HG03045 (cell line): ENCODE measurements at regions not wholly inside any gene's neighbourhood (a gene's known extent, or its start where the extent isn't known, plus 50 kb on each side); places are given as distances from the start of the nearest gene placed in this dataset.

ENCODE experiments used
- ATAC-seq: cut with Tn5 transposase; IDR thresholded peaks from one replicate; pipeline ENCODE4 v1.9.1; 2021; ENCODE audit warnings: mild to moderate bottlenecking, moderate library complexity; ENCODE audit not compliant: unreplicated experiment

- ATAC-seq: no peak
Measured at GRCh38 chr5:7000310-7000709, 287.1 kb downstream of the TENT4A start.

- ATAC-seq: no peak
Measured at GRCh38 chr5:7010591-7010990, 297.4 kb downstream of the TENT4A start.

DNA sequence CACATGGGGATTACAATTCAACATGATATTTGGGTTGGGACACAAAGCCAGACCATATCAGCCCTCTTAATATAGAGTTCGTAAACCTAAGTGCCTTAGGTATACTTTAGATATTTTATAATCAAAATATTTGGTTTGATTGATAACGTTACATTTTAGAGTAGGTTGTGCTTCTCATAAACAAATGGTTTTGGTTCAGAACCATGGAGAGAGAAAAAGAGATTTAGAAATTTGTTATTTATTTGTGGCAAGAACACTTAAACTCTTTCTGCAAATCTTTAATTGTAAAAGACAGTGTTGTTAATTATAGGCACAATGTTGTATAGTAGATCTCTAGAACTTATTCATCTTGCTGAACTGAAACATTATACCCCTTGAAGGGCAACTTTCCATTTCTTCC, 298.8 kb downstream of the TENT4A start:
- ATAC-seq: no peak

- ATAC-seq: no peak
Measured at GRCh38 chr5:7014611-7015010, 301.4 kb downstream of the TENT4A start.

GRCh38 chr5:7015586-7016256, 302.5 kb downstream of the TENT4A start:
- no peak for ATAC-seq

- ATAC-seq: no peak
Measured at GRCh38 chr5:7016999-7017747, 303.9 kb downstream of the TENT4A start.

DNA sequence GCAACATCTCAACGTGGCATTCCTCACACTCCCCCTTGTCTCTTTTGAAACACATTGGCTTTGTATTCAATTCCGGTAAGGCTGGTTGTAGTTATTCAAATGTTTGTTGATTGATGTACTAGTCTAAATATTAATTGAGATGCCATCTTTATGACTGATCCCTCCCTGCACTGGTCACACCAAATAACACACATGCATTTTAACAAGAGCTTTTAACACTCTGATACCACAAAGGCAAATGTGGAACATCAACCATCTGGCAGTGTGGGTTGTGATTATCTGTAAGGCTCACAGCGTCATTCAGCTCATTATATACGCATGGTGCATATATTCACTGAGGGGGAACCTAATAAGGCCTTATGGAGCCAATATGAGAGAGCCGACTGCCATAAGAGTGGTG, 305.0 kb downstream of the TENT4A start:
- ATAC-seq: no peak

DNA sequence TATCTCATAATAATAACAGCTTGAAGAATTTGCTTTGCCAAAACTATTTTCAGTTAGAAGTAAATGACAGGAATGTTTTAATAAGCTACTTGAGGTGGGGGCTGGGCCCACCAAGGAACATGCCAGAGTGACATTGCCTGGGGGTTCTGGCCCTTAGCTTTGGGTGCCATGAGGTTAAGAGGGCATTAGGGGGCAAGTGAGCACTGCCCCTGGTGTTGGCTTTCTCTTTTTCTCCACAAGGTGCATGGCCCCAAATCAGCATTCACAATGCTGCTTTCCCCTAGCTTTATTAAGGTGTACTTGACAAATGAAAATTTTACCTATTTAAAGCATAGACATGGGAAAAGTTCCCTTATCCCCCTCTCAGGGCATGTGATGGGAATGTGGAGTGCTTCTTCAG, 305.4 kb downstream of the TENT4A start:
- no peak for ATAC-seq

DNA sequence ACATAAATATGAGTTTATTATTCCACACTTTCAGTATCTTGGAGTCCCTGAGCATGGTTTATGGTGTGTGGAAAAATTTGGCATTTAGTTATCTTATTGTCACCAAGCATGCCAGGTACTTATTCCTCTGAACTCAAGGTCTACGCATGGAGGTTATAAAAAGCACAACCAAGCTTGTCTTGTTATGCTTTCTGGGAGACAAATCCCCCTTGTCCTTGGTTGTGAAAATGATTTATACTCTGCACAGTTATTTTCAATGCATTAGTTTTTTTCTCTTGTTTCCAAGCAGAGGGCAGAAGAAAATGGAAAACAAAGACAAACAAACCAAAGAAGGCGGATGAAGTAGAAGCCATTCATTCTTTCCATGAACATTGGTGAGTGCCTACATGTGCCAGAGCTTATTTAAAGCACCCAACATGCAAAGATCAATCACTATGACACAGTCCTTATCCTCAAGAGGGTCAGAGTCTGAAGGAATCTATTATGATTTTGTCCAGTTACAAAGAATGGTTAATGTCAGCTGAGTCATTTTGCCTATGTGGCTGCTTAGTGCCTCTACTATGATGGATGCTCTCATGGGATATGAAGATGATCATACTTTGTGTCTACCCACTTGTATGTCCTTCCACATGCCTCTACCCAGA, 323.1 kb downstream of the TENT4A start:
- no peak for ATAC-seq

- no peak for ATAC-seq
Measured at GRCh38 chr5:7039074-7039473, 325.8 kb downstream of the TENT4A start.

- ATAC-seq: no peak
Measured at GRCh38 chr5:7040111-7040510, 326.9 kb downstream of the TENT4A start.

GRCh38 chr5:7043797-7044196, 330.6 kb downstream of the TENT4A start:
- ATAC-seq: no peak

GRCh38 chr5:7047511-7048261, 334.5 kb downstream of the TENT4A start:
- ATAC-seq: no peak

GRCh38 chr5:7050986-7051385, 337.8 kb downstream of the TENT4A start:
- ATAC-seq: no peak

DNA sequence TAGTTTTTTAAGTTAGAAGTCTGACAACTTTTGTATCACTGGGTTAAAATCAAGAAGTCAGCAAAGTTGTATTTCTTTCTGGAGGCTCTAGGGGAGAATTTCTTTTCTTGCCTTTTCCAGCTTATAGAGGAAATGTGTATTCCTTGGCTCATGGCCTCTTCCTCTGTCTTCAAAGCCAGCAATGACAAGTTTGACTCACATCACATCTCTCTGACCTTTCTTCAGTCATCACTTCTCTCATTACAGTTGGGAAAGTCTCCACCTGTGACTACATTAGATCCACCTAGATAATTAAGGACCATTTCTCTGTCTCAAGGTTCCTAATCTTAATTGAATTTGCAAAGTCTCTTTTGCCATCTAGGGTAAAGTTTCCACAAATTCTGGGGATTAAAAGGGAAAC, 339.9 kb downstream of the TENT4A start:
- ATAC-seq: no peak

- ATAC-seq: no peak
Measured at GRCh38 chr5:7053528-7054209, 340.4 kb downstream of the TENT4A start.

GRCh38 chr5:7066471-7067235, 329.3 kb upstream of the ADCY2 start:
- no peak for ATAC-seq

- no peak for ATAC-seq
Measured at GRCh38 chr5:7068156-7068555, 327.8 kb upstream of the ADCY2 start.

DNA sequence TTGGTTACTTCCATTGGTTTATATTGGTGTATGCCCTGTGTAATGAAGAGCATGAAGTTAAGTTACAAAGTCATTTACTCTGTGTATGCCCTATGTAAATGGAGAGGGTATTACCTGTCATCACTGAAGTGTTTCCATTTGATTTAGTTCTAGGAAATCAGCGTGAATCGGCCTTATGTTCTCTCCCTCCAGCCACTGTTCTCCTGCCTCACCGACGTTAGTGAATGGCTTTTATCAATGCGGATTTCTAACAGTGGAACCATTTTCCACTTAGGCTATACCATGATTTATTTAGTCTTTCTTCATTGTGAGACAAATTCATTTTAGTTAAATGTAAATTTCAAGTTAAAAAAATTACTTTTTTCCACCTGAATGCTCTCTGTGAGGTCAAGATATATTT, 327.0 kb upstream of the ADCY2 start:
- no peak for ATAC-seq

DNA sequence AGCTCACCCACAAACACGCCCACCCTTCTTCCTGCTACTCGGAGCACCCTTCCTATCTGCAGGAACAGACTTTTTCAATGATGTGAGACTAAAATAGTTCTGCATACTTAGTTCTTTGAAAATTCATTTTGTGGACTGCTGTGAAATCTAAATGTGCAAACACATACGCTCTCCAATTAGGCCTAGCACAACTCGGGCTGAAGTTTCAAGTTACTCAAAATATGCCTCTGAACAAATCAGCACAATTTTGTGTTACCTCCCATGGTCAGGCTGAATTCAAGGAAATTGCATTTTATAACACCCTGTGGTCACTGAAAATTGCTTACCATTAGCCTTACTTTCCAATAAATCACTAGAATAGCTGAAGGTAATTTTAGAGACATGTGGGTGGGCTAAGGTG, 323.8 kb upstream of the ADCY2 start:
- no peak for ATAC-seq
